GM18520 (cell line): ENCODE measurements at regions not wholly inside any gene's neighbourhood (a gene's known extent, or its start where the extent isn't known, plus 50 kb on each side); places are given as distances from the start of the nearest gene placed in this dataset.

Experiments used
- ATAC-seq: cut with Tn5 transposase; IDR thresholded peaks from one replicate; pipeline ENCODE4 v1.9.1; 2021; ENCODE audit not compliant: unreplicated experiment

DNA sequence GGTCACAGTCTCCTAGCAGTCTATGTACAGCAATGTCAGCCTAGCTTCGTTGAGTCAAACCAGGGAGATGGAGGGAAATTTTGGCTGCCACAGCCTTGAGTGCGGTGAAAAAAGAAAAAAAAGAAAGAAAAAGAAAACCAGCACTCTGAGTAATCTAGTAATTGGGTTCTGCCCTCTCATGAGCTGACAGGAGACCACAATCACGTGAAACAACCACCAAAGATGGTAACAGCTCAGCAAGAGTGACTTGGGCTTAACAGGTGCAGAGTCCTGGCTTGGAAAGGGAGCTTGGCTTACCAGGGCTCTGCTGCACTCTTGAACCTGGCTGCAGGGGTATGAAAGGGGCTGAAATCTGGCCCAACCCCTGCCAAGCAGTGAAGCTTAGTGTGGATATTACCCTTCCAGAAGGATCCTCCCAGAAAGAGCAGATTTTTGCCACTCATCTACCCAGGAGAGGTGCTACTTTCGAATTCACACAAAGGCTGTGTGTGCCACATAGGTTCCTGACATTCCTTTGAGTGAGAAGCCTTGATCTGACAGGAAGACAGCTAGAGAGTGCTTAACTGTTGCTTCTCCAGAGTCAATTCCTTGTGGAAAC is 350.3 kb downstream of the PTTG2 start:
- ATAC-seq, result peak; percentile 86

DNA sequence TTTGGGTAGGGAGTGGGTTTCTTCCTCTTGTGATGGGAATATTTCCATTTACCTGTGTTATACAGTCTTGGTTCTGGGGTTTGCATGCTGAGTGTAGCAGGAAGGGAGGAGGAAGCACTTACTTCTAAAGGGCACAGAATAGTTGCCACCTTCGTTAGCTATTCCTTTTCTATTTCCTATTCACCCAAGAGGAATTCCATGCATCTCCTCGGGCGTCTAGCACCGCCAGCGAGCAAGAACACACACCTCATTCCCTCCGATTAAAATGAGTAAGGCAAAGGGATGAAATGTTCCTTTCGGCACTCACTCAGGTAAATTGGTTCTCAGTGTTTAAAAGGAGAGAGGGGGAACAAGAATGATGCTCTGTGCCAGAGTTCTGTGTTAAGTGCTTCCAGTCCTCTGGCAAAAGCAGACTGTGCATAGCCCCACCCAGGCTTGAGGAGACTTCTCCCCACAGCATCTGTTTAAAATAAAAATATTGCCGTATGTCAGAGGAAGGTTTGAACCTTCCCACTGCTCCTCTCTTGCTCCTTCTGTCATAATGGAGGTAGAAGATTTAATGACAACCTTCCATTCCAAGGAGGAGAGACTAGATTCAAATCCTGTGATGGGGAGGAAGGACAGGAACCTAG is 351.4 kb downstream of the PTTG2 start:
- no peak for ATAC-seq

DNA sequence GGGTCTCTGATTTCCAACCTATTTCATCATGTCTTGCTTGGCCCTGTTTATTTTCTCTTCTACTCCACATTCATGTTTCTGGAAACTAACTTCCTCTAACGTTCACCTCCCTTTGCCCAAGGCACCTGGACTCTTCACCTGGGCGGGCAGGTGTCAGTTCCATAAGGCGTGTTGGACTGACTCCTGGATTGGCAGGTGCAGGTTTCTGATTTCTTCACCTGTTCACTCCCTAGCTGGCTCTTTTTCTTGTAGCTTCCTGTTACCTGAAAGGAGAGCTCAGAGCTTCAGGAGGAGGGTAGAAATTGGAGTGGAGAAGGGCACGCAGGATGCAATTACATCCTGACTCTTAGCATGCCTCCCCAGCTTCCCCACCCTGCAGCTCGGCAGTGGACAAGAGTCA is 350.8 kb upstream of the KLF3 start:
- ATAC-seq, result no peak

DNA sequence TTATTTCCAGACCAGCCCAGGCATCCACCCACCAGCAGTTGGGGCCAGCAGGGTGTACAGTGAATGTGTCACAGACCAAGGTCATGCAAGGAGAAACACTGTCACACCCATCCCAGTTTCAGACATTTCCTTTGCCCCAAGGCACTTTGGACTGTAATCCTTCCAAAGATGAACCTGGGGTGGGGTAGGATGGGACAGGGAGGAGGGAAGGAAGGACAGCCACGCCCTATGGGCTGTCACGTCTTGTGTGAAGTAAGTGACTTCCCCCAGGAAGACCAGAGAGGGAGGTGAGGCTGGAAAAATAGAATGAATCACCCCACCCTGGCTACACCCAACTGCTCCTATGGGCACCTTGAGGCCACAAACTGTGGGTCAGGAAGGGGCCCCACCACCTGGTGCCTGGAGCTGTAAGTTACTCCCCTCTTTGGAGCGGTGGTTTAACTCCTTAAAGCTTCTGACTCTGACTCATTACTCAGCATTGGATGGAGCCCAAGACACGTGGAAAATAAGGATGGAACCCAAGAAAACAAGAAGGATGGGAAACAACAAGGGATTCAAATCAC is 349.9 kb upstream of the KLF3 start:
- ATAC-seq, result no peak

DNA sequence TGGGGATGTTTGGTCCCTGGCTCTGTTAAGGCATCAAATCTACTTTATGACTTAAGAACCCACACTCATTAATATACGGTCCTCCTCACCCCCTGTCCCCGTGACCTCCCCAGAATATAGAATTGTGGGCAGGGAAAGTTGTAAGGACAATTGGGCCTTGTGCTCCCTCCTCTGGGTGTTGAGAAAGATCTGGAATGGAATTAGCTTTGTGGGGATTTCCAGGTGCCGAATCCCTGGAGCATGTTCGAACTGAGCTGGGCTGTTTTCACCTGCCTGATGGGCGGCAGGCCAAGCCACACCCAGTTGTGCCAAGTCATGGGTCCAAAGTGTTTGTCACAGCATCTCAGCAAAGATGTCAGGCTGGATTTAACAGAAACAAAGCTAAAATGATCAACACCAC is 349.3 kb upstream of the KLF3 start:
- no peak for ATAC-seq

DNA sequence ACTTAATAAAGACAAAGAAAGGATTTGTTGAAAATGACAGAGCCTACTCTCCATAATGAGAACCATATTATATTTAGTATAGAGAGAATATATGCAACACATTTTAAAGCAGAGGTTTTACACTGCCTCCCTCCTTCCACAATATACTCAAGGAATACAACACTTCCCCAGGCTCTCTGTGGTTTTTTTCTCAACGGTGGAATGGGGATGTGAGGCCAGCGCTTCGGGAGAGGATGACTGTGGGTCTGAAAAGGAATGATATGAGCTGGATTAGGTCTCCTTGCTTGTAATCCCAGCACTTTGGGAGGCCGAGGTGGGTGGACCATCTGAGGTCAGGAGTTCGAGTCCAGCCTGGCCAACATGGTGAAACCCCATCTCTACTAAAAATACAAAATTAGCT is 348.7 kb upstream of the KLF3 start:
- ATAC-seq, result no peak

DNA sequence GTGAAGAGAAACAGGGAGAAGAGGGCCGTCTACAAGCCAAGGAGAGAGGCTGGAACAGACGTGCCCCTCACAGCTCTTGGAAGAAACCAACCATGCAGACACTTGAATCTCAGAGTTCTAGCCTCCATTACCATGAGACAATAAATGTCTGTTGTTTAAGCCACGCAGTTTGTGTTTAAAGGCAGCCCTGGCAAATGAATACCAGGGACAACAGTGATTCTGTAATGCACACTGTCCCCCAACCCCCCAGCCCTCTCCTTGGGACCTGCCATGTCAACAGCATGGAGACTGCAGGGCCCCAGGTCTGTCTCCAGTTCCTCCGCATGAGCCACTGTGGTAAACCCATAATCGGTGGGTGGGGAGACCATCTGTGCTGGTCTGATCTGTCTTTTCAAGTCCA is 348.0 kb upstream of the KLF3 start:
- ATAC-seq, result no peak

DNA sequence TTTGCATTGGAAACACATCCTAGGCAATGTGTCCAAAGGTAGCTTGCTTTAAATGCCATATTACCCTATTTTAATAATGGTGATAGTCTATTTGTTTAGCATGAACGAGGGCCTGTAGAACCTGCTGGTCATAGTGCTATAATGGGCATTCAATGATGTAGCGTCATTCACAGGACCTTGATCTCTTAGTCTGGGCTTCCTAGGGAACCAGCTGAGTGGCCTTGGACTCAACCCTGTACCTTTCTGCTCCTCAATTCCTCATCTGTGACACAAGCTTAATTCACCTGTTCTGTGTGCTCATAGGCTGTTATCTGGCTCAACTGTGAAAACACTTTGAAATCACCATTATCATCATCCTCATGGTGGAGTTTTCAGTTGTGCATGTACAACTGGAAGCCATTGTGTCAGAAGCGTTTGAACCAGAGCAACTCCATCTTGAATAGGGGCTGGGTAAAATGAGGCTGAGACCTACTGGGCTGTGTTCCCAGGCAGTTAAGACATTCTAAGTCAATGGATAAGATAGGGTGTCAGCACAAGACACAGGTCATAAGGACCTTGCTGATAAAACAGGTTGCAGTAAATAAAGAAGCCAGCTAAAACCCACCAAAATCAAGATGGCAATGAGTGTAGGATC is 346.8 kb upstream of the KLF3 start:
- ATAC-seq, result no peak

DNA sequence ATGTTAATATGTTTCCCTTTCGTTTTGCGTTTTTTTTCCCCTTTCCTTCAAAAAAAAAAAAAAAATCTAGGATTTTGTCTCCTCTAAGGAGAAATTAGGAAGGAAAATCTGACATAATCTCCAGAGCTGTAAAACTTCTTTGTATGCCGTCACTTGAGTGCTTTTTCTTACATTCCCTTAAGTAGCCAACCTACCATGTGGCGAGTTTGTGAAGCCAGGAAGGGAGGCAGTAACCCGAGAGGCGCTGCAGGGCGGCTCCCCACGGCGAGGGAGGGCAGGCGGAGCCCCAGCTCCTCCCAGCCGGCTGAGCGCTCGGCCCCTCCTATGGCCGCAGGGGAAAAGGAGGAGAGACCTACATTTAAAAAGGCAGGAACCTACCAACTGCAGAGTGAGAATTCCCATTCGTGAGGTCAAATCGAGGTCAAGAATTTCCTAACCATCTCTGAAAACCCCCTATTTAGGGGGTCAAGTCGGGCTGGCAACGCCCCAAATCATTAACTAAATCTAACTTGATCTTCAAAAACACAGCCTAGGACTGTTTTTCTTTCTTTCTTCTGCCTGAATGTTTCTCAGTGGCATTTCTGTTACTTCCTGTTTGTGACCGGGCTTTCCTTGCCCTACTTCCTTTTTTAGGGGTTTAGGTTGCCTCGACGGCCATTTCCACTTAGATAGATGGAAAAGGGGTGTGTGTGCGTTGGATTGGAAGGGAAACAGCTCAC is 345.1 kb upstream of the KLF3 start:
- peak; percentile 81 for ATAC-seq

DNA sequence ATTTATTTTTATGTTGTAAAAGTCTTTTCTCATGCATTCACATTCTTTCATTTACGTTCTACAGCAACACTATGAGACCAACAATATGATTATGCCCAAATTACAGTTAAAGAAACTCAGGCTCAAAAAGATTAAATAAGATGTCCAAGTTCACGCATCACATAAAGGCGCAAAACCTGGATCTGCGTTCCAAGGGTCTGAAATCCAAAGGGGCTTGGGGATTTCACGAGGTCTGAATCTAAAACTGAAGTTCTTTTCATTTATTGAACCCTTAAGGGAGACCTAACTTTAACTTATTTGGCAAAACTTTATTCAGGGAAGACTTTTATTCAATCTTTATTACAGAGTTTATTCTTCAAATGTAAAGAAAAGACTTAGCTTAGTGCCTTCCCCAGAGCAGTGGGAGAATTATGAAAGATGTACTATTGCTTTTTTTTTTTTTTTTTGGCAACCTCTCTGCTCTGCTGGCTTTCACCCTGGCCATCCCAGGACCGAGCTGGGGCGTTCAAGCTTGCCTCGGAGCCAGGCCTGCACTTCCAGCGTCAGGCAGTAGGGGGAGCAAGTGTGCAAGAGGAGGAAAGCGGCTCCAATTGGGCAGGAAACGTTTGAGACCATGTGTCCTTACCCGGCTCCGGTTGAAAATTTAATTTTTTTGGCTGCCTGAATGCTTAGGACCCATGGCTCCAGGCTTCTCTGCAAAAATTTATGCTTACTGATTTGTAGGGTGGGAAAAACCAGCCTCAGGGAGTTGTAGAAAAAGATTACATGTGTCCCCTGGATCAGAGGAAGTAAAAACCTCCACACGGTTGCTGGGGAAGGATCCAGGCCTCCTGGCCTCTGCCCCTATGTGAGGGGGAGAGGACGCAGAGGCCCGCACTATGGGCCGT is 344.3 kb upstream of the KLF3 start:
- ATAC-seq, result no peak

DNA sequence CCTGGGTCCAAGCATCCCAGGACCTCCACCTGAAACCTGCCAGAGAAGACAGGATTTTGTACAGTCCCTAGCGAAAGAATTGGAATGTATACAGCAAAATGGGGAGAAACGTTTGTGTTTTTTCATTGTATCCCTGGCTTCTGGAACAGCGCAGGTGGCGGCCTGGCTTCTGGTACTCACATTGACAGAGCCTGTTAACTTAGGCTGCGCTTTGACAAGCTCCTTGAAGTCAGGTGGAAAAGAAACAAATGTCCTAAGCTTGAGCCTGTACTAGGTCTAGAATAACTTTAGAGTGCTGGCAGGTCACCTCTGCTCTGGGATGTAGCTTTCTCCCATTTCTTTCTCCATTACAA is 343.7 kb upstream of the KLF3 start:
- no peak for ATAC-seq

DNA sequence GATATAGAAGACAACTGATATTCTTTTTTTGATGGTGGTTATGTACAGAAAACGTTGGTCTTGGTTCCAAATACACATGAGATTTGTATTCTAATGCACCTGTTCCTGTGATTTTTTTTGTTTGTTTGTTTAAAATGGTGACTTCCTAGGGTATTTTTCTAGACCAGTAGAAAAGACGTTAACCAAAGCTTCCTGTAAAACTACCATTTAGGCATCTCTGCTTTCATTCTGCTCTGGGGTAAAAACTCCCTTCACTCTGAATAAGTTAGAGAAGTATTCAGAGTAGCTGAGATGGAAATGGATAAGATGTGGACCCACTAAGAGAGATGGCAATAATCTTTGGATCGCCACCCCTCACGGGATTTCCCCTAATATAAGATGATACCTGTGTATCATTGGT is 343.2 kb upstream of the KLF3 start:
- no peak for ATAC-seq

DNA sequence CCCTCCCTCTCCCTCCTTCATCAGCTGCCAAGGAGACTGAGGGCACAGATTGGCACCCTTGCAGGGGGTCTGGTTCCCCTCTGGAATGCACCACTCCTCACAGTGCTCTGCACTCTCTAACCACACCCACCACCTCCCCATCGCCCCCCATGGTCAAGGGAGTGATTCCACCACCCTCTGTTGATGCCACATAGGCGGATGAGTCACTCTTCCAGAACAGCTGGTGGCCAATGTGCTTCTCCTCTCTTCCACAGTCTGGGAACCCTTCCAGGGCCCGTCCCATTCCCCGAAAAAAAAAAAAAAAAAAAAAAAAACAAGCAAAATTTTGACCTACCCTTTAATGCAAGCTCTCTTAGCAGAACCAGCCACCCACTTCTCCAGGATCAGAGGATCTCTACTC is 341.3 kb upstream of the KLF3 start:
- ATAC-seq, result no peak

DNA sequence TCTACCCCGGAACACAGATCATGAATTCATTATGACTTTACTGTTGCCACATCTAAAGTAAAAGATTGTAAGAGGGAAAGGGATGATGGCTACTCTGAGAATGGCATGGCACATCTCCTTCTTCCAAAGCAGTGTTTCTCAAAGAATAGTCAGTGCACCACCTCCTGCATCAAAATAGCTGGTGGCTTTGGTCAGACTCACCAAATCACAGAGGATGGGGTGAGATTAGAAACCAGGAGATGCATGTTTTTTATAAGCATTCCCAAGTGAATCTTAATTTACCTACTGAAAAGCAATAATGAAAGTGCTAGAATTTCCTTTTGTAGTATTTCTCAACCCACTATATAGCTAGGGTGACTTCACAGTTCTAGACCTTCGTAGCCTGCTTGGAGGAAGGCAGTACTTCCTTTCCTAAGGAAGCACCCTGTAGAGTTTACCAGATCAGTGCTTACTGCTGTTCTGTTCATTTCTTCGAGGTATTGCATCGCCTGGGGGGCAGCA is 340.8 kb upstream of the KLF3 start:
- no peak for ATAC-seq

DNA sequence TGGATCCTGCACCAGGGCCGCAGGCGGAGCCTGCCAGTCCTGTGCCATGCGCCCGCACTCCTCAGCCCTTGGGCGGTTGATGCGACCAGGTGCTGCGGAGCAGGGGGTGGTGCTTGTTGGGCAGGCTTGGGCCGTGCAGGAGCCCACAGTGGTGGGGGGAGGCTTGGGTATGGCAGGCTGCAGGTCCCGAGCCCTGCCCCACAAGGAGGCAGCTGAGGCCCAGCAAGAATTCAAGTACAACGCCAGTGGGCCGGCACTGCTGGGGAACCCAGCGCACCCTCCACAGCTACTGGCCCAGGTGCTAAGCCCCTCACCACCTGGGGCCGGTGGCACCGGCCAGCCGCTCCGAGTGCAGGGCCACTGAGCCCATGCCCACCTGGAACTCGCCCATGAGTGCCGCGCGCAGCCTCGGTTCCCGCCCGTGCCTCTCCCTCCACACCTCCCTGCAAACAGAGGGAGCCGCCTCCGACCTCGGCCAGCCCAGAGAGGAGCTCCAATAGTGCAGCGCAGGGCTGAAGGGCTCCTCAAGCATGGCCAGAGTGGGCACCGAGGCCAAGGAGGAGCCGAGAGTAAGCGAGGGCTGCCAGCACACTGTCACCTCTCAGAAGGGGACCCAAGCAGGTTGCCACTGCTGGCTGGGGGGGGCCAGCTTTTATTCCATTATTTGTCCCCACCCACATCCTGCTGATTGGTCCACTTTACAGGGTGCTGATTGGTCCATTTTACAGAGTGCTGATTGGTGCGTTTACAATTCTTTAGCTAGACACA is 339.0 kb upstream of the KLF3 start:
- ATAC-seq, result no peak

DNA sequence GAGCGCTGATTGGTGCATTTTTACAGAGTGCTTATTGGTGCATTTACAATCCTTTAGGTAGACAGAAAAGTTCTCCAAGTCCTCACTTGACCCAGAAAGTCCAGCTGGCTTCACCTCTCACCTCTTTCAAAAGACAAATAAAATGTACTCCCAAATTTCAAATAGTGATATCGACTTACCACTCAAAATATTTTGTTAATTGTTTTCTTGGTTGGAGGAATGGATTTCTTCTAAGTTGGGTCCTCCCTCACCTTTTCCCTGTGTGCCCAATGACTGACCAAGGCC is 338.4 kb upstream of the KLF3 start:
- ATAC-seq, result no peak

DNA sequence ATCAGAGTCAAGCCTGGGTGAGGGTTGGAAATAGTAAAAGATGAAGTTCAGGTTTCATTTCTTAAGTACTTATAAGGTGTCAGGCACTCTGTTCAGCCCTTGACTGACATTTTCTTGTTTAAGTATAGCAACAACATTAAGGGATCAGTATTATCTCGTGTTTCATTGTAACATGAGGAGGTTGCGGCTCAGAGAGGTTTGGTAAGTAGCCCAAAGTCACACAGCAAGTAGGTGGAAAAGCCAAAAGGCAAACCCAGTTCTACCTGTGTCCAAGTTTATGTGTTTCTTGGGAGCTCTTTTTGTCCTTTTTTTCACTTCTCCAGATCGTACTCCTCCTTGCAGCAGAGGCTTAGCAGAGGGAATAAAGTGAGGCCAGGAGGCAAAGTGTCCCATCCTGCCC is 337.5 kb upstream of the KLF3 start:
- no peak for ATAC-seq

DNA sequence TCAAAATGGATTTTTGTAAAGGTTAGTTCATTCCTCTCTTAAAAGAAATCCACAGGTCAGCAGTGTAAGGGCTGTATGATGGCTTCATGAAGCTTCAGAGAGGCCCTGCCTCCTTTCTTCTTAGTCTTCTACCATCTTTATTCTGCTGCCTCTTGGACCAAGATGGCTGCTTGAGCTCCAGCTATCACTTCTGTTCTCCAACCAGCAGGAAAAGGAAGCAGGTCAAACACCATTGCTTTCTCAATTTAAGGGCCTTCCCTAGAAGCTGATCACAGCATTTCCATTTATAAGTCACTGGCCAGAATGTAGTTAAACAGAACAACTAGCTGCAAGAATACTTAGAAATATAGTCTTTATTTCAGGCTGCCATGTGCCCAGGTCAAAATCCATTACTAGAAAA is 336.8 kb upstream of the KLF3 start:
- ATAC-seq, result no peak

DNA sequence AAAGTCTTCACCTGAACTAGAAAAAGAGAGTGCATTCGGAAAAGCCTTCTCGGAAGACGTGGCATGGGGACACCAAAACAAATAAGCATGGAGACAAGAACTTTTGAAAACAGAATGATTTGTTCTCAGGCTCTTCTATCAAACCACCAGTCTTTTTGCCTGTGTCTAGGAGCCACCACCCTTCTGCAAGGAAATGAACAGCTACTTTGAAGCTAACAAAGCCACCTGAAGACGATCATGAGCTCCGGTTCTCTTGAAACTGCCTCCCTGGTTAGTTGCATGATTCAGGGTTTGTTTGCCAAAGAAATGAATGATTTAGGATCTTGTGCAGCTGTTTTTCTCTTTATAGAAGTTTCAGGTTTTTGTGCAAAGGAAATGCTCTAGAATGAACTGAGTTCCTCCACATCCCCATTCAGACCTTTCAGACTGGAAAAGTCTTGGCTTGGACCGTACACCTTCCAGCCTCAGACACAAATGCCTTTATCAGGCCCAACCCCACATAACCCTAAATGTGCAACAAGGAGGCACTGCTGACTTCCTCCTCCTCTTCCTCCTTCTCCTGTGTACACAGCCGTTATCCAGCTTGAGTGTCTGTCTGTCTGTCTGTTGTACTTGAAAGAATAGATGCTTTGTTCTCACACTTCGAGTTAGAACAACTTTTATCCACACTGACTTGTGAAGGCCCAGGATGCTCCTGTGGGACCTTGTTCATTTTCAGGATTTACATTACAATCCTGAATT is 334.8 kb upstream of the KLF3 start:
- no peak for ATAC-seq

DNA sequence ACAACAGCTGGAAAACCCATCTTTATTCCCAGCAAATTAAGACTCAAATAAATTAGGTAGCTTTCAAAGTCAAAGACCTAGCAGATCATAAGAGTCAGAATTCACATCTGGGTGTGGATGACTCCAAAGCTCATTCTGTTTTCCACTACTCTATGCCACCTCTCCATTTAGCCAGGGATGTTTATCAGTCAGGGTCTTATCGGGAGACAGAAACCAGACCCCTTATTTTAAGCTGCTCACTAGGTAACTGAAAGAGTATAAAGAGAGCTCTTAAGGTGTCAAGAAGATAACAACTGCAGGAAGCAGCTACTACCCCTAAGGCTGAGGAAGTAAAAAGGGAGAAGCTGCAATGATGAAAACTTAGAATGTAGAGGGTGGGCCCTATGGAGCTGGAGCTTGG is 333.7 kb upstream of the KLF3 start:
- no peak for ATAC-seq
